ENCODE measurements at regions not wholly inside any gene's neighbourhood (a gene's known extent, or its start where the extent isn't known, plus 50 kb on each side); places are given as distances from the start of the nearest gene placed in this dataset.
"Not testable (repeated sequence)": the region's sequence is repeated elsewhere in the genome, so short reads cannot be mapped to it uniquely, and the experiment has no call there.

DNA sequence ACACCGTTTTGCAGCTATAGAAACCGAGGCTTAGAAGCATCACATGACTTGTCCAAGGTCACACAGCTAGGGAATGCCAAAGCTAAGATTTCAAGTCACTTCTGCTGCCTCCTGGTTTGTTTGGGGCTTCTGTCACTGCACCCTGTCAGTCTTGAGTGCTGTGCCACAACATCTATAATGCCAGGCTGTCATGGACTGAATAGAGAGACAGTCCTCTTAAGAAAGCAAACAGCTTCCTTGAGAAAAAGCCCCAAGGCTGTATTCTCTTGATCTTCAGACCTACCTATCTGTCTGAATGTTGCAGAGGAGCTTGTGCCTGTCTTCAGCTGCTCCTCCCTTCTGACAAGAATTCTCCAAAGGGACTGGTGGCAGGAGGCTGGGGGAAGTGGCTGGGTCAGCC is 81.6 kb downstream of the OLFM4 start:
- Mint-ChIP-seq H3K9me3 (no peaks in the 10 kb centered on the region), H3K27ac (no peak overlapping the region), H3K4me1 (peaks cover 10% of the 10 kb centered on the region), H3K36me3 (no peaks in the 10 kb centered on the region), H3K27me3 (ENCODE audit: insufficient read depth, low read depth) (peaks cover 7% of the 10 kb centered on the region), H3K4me3 (no peak overlapping the region)
- no peaks in the 10 kb centered on the region for H3K4me1 ChIP-seq
- no peak for TF ChIP-seq EZH2 (IDR thresholded peaks at IDR 0.05)
- no peak for DNase-seq (ENCODE audit: low spot score)
- no peaks in the 10 kb centered on the region for H3F3A ChIP-seq (ENCODE audit: low read depth)
- no peaks in the 10 kb centered on the region for H4K20me1 ChIP-seq (ENCODE audit: low read depth)
- no peak overlapping the region for H3K27ac ChIP-seq
- H3K36me3 ChIP-seq = no peaks in the 10 kb centered on the region
- H3K9me3 ChIP-seq (ENCODE audit: low read depth) = no peaks in the 10 kb centered on the region
- no peak overlapping the region for H3K4me2 ChIP-seq
- H3K79me2 ChIP-seq (ENCODE audit: low read depth) = no peaks in the 10 kb centered on the region
- H3K27me3 ChIP-seq = no peaks in the 10 kb centered on the region
- no peak overlapping the region for H2AFZ ChIP-seq (replicated peaks)
- H3K4me3 ChIP-seq = no peak overlapping the region
- H3K9ac ChIP-seq = no peak overlapping the region

GRCh38 chr13:53110614-53111013 is 82.0 kb downstream of the OLFM4 start:
- peaks cover 10% of the 10 kb centered on the region for H3K4me1 Mint-ChIP-seq
- no peak overlapping the region for H3K4me2 ChIP-seq
- no peak overlapping the region for H2AFZ ChIP-seq (replicated peaks)
- no peaks in the 10 kb centered on the region for H3K36me3 ChIP-seq
- TF ChIP-seq EZH2 (IDR thresholded peaks at IDR 0.05) (no peak), EZH2phosphoT487 (IDR thresholded peaks at IDR 0.05) (no peak), CTCF (IDR thresholded peaks at IDR 0.05) (no peak)
- H3K4me3 Mint-ChIP-seq = no peak overlapping the region
- no peak overlapping the region for H3K9ac ChIP-seq
- no peak overlapping the region for H3K4me3 ChIP-seq
- H4K20me1 ChIP-seq (ENCODE audit: low read depth) = no peaks in the 10 kb centered on the region
- no peak for DNase-seq (ENCODE audit: low spot score)
- no peaks in the 10 kb centered on the region for H3K9me3 Mint-ChIP-seq
- H3K27ac Mint-ChIP-seq = no peak overlapping the region
- H3F3A ChIP-seq (ENCODE audit: low read depth) = no peaks in the 10 kb centered on the region
- H3K9me3 ChIP-seq (ENCODE audit: low read depth) = no peaks in the 10 kb centered on the region
- no peaks in the 10 kb centered on the region for H3K79me2 ChIP-seq (ENCODE audit: low read depth)
- H3K27ac ChIP-seq = no peak overlapping the region
- no peaks in the 10 kb centered on the region for H3K36me3 Mint-ChIP-seq
- no peaks in the 10 kb centered on the region for H3K27me3 ChIP-seq
- H3K4me1 ChIP-seq = no peaks in the 10 kb centered on the region
- H3K27me3 Mint-ChIP-seq (ENCODE audit: insufficient read depth, low read depth) = peaks cover 7% of the 10 kb centered on the region

GRCh38 chr13:53112522-53112921 is 83.9 kb downstream of the OLFM4 start:
- H3K4me3 Mint-ChIP-seq = no peak overlapping the region
- Histone ChIP-seq H3F3A (ENCODE audit: low read depth) (no peaks in the 10 kb centered on the region), H4K20me1 (ENCODE audit: low read depth) (no peaks in the 10 kb centered on the region), H3K9me3 (ENCODE audit: low read depth) (no peaks in the 10 kb centered on the region), H3K27me3 (no peaks in the 10 kb centered on the region), H3K27ac (no peak overlapping the region), H3K4me2 (no peak overlapping the region), H2AFZ (replicated peaks) (no peak overlapping the region), H3K4me1 (no peaks in the 10 kb centered on the region), H3K4me3 (no peak overlapping the region), H3K36me3 (no peaks in the 10 kb centered on the region), H3K79me2 (ENCODE audit: low read depth) (no peaks in the 10 kb centered on the region), H3K9ac (no peak overlapping the region)
- no peak overlapping the region for H3K27ac Mint-ChIP-seq
- no peaks in the 10 kb centered on the region for H3K36me3 Mint-ChIP-seq
- peaks cover 4% of the 10 kb centered on the region for H3K27me3 Mint-ChIP-seq (ENCODE audit: insufficient read depth, low read depth)
- DNase-seq (ENCODE audit: low spot score) = no peak
- H3K4me1 Mint-ChIP-seq = peaks cover 10% of the 10 kb centered on the region
- TF ChIP-seq CTCF (IDR thresholded peaks at IDR 0.05) (no peak), EZH2phosphoT487 (IDR thresholded peaks at IDR 0.05) (no peak), EZH2 (IDR thresholded peaks at IDR 0.05) (no peak)
- no peaks in the 10 kb centered on the region for H3K9me3 Mint-ChIP-seq

DNA sequence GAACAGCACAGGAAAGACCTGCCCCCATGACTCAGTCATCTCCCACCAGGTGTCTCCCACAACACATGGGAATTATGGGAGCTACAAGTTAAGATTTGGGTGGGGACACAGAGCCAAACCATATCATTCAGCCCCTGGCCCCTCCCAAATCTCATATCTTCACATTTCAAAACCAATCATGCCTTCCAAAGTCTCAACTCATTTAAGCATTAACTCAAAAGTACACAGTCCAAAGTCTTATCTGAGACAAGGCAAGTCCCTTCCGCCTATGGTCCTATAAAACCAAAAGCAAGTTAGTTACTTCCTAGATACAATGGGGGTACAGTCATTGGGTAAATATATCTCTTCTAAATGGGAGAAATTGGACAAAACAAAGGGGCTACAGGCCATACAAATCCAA is 88.4 kb downstream of the OLFM4 start:
- H2AFZ ChIP-seq (replicated peaks); H3K9me3 Mint-ChIP-seq; H3K36me3 ChIP-seq; H3K27ac ChIP-seq; H3K4me3 ChIP-seq; H3K9ac ChIP-seq; H3K4me3 Mint-ChIP-seq; H3K27me3 ChIP-seq; H3K27ac Mint-ChIP-seq; H3K27me3 Mint-ChIP-seq (ENCODE audit: insufficient read depth, low read depth); H3K9me3 ChIP-seq (ENCODE audit: low read depth); H4K20me1 ChIP-seq (ENCODE audit: low read depth); H3K79me2 ChIP-seq (ENCODE audit: low read depth); H3K36me3 Mint-ChIP-seq; H3K4me2 ChIP-seq; DNase-seq (ENCODE audit: low spot score): not testable (repeated sequence)
- H3F3A ChIP-seq (ENCODE audit: low read depth) = peaks cover 13% of the 10 kb centered on the region
- peaks cover 16% of the 10 kb centered on the region for H3K4me1 Mint-ChIP-seq
- H3K4me1 ChIP-seq = peaks cover 14% of the 10 kb centered on the region
